Ascending aorta (tissue), 2 donors: ENCODE measurements at regions not wholly inside any gene's neighbourhood (a gene's known extent, or its start where the extent isn't known, plus 50 kb on each side); places are given as distances from the start of the nearest gene placed in this dataset.

Experiments
- DNase-seq, 2 donors: peaks; one replicate each; pipeline ENCODE4 v3.0.0-alpha.2; 2019; ENCODE audit warnings: low spot score in 2 of 2
- H3K27ac ChIP-seq, 2 donors: fragments of 200-600 bp; sonication (generic); one replicate each; pipeline ENCODE4 v1.5.1; 2016 to 2017; ENCODE audit warnings: mild to moderate bottlenecking in 1 of 2
- H3K27me3 ChIP-seq: fragments of 200-600 bp; sonication (generic); one replicate; pipeline ENCODE4 v1.5.1; 2017
- H3K36me3 ChIP-seq, 2 donors: fragments of 200-600 bp; sonication (generic); one replicate each; pipeline ENCODE4 v1.5.1; 2016
- H3K4me1 ChIP-seq, 2 donors: fragments of 200-600 bp; sonication (generic); one replicate each; pipeline ENCODE4 v1.5.1; 2016 to 2017; ENCODE audit warnings: mild to moderate bottlenecking in 1 of 2
- H3K4me3 ChIP-seq, 2 donors: fragments of 200-600 bp; sonication (generic); one replicate each; pipeline ENCODE4 v1.5.1; 2016 to 2017; ENCODE audit warnings: mild to moderate bottlenecking in 1 of 2
- H3K9me3 ChIP-seq, 2 donors: fragments of 200-600 bp; sonication (generic); one replicate each; pipeline ENCODE4 v1.5.1; 2016
- intact Hi-C: fragments of 100-400 bp; cut with DNase I; formaldehyde crosslinking; loops from one replicate; pipeline ENCODE4 v1.15.1; 2023
- TF ChIP-seq, protein P1 (sequence below), 3 experiments: fragments of 200-600 bp in 2 of 3; fragments of 450-650 bp in 1 of 3; sonication (generic) in 2 of 3; IDR thresholded peaks; one replicate each; pipeline ENCODE4 v1.5.1; 2016 to 2019; ENCODE audit warnings: antibody characterized with exemption in 3 of 3, mild to moderate bottlenecking in 1 of 3, moderate library complexity in 1 of 3

- Histone ChIP-seq H3K4me1 (no peaks in the 10 kb centered on the region), H3K27ac (no peak overlapping the region), H3K4me3 (no peak overlapping the region), H3K27me3 (no peaks in the 10 kb centered on the region), H3K36me3 (no peaks in the 10 kb centered on the region), H3K9me3 (no peaks in the 10 kb centered on the region)
- TF ChIP-seq, protein P1, sequence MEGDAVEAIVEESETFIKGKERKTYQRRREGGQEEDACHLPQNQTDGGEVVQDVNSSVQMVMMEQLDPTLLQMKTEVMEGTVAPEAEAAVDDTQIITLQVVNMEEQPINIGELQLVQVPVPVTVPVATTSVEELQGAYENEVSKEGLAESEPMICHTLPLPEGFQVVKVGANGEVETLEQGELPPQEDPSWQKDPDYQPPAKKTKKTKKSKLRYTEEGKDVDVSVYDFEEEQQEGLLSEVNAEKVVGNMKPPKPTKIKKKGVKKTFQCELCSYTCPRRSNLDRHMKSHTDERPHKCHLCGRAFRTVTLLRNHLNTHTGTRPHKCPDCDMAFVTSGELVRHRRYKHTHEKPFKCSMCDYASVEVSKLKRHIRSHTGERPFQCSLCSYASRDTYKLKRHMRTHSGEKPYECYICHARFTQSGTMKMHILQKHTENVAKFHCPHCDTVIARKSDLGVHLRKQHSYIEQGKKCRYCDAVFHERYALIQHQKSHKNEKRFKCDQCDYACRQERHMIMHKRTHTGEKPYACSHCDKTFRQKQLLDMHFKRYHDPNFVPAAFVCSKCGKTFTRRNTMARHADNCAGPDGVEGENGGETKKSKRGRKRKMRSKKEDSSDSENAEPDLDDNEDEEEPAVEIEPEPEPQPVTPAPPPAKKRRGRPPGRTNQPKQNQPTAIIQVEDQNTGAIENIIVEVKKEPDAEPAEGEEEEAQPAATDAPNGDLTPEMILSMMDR (IDR thresholded peaks at IDR 0.05), result no peak
- DNase-seq, result no peak
- intact Hi-C loops, result no loop called here
These were observed 639.7 kb upstream of the SYT4 start for GRCh38 chr18:43916984-43917383.

GRCh38 chr18:43917520-43917919 lies 640.2 kb upstream of the SYT4 start:
- no peaks in the 10 kb centered on the region for H3K9me3 ChIP-seq
- H3K27ac ChIP-seq, result no peak overlapping the region
- H3K4me3 ChIP-seq, result no peak overlapping the region
- no peak for DNase-seq
- TF ChIP-seq, protein P1 (IDR thresholded peaks at IDR 0.05), result no peak
- H3K36me3 ChIP-seq, result no peaks in the 10 kb centered on the region
- no peaks in the 10 kb centered on the region for H3K27me3 ChIP-seq
- H3K4me1 ChIP-seq, result no peaks in the 10 kb centered on the region
- intact Hi-C loops, result no loop called here

GRCh38 chr18:43919551-43919950 lies 642.3 kb upstream of the SYT4 start:
- H3K27ac ChIP-seq, result no peak overlapping the region
- TF ChIP-seq, protein P1 (IDR thresholded peaks at IDR 0.05), result no peak
- H3K4me1 ChIP-seq, result no peaks in the 10 kb centered on the region
- H3K36me3 ChIP-seq, result no peaks in the 10 kb centered on the region
- no peaks in the 10 kb centered on the region for H3K9me3 ChIP-seq
- intact Hi-C loops, result no loop called here
- DNase-seq, result no peak
- no peaks in the 10 kb centered on the region for H3K27me3 ChIP-seq
- H3K4me3 ChIP-seq, result no peak overlapping the region

GRCh38 chr18:43931439-43931838 lies 654.1 kb upstream of the SYT4 start:
- H3K4me1 ChIP-seq, result no peaks in the 10 kb centered on the region
- no peaks in the 10 kb centered on the region for H3K36me3 ChIP-seq
- no peaks in the 10 kb centered on the region for H3K9me3 ChIP-seq
- H3K27me3 ChIP-seq, result no peaks in the 10 kb centered on the region
- TF ChIP-seq, protein P1 (IDR thresholded peaks at IDR 0.05), result no peak
- no peak for DNase-seq
- intact Hi-C loops, result no loop called here
- no peak overlapping the region for H3K4me3 ChIP-seq
- no peak overlapping the region for H3K27ac ChIP-seq

GRCh38 chr18:43932140-43932539 lies 654.9 kb upstream of the SYT4 start:
- Histone ChIP-seq H3K9me3 (no peaks in the 10 kb centered on the region), H3K27me3 (no peaks in the 10 kb centered on the region), H3K36me3 (no peaks in the 10 kb centered on the region), H3K27ac (no peak overlapping the region), H3K4me3 (no peak overlapping the region), H3K4me1 (no peaks in the 10 kb centered on the region)
- no peak for DNase-seq
- intact Hi-C loops, result no loop called here
- TF ChIP-seq, protein P1 (IDR thresholded peaks at IDR 0.05), result no peak

- Histone ChIP-seq H3K27ac (no peak overlapping the region), H3K36me3 (no peaks in the 10 kb centered on the region), H3K4me3 (no peak overlapping the region), H3K4me1 (no peaks in the 10 kb centered on the region), H3K9me3 (no peaks in the 10 kb centered on the region), H3K27me3 (no peaks in the 10 kb centered on the region)
- TF ChIP-seq, protein P1 (IDR thresholded peaks at IDR 0.05), result no peak
- no peak for DNase-seq
- intact Hi-C loops, result no loop called here
These were observed 655.9 kb upstream of the SYT4 start for GRCh38 chr18:43933177-43933576.
